OCI-LY1 (cell line): ENCODE measurements at regions not wholly inside any gene's neighbourhood (a gene's known extent, or its start where the extent isn't known, plus 50 kb on each side); places are given as distances from the start of the nearest gene placed in this dataset.

Experiments used
- H2AFZ ChIP-seq: fragments of 200-600 bp; sonication (generic), shearing (Covaris generic); 2 replicates; pipeline ENCODE4 v1.6.0; 2014; ENCODE audit warnings: antibody characterized with exemption, mild to moderate bottlenecking, low read length
- H3F3A ChIP-seq: fragments of 200-600 bp; sonication (generic), shearing (Covaris generic); 2 replicates; pipeline ENCODE4 v1.6.0; 2014; ENCODE audit warnings: mild to moderate bottlenecking, antibody characterized with exemption, low read length, moderate library complexity; ENCODE audit not compliant: insufficient read depth
- H3K27ac ChIP-seq: fragments of 200-600 bp; sonication (generic); 2 replicates; pipeline ENCODE4 v1.5.1; 2014; ENCODE audit warnings: low read length, mixed run types, mild to moderate bottlenecking, low read depth; ENCODE audit not compliant: poor library complexity, severe bottlenecking
- H3K27me3 ChIP-seq: fragments of 200-600 bp; sonication (generic); 2 replicates; pipeline ENCODE4 v1.6.0; 2014; ENCODE audit warnings: antibody characterized with exemption, mild to moderate bottlenecking, low read length, moderate library complexity; ENCODE audit not compliant: insufficient read depth
- H3K36me3 ChIP-seq: fragments of 200-600 bp; sonication (generic); 2 replicates; pipeline ENCODE4 v1.6.1; 2014; ENCODE audit warnings: mild to moderate bottlenecking, antibody characterized with exemption, low read length, moderate library complexity, mixed read lengths; ENCODE audit not compliant: insufficient read depth
- H3K4me1 ChIP-seq: fragments of 200-600 bp; sonication (generic); 2 replicates; pipeline ENCODE4 v1.5.1; 2014; ENCODE audit warnings: mild to moderate bottlenecking, low read length, moderate library complexity; ENCODE audit not compliant: insufficient read depth, severe bottlenecking
- H3K4me2 ChIP-seq: fragments of 200-600 bp; sonication (generic), shearing (Covaris generic); 2 replicates; pipeline ENCODE4 v1.6.1; 2014; ENCODE audit warnings: low read length
- H3K4me3 ChIP-seq: fragments of 200-600 bp; sonication (generic); 2 replicates; pipeline ENCODE4 v1.5.1; 2014; ENCODE audit warnings: low read length, low read depth, mild to moderate bottlenecking, mixed read lengths; ENCODE audit not compliant: poor library complexity, severe bottlenecking
- H3K79me2 ChIP-seq: fragments of 200-600 bp; shearing (Covaris generic); 2 replicates; pipeline ENCODE4 v1.6.1; 2016; ENCODE audit warnings: mixed run types, low read length, mixed read lengths; ENCODE audit not compliant: insufficient read depth
- H3K9ac ChIP-seq: fragments of 200-600 bp; sonication (generic), shearing (Covaris generic); 2 replicates; pipeline ENCODE4 v1.6.1; 2014; ENCODE audit warnings: mild to moderate bottlenecking, low read length, mixed read lengths
- H3K9me2 ChIP-seq: fragments of 200-600 bp; sonication (generic), shearing (Covaris generic); 2 replicates; pipeline ENCODE4 v1.6.1; 2014; ENCODE audit warnings: low read depth, mild to moderate bottlenecking, low read length, mixed read lengths
- H3K9me3 ChIP-seq: fragments of 200-600 bp; shearing (Covaris generic); 2 replicates; pipeline ENCODE4 v1.6.1; 2014; ENCODE audit warnings: low read length, mixed read lengths
- H4K20me1 ChIP-seq: fragments of 200-600 bp; sonication (generic), shearing (Covaris generic); 2 replicates; pipeline ENCODE4 v1.6.0; 2016; ENCODE audit warnings: mild to moderate bottlenecking, low read length; ENCODE audit not compliant: insufficient read depth
- CTCF ChIP-seq: fragments of 200-600 bp; sonication (generic), shearing (Covaris generic); IDR thresholded peaks from 2 replicates; pipeline ENCODE4 v1.5.1; 2017; ENCODE audit warnings: mild to moderate bottlenecking, antibody characterized with exemption, low read length, moderate library complexity, mixed read lengths
- EZH2 ChIP-seq: fragments of 200-600 bp; sonication (generic), shearing (Covaris generic); IDR thresholded peaks from 2 replicates; pipeline ENCODE4 v1.8.0; 2017; ENCODE audit warnings: borderline replicate concordance, mixed run types, mild to moderate bottlenecking, antibody characterized with exemption, low read length, moderate library complexity, mixed read lengths

GRCh38 chr5:99081711-99082110 is 152.9 kb upstream of the CHD1 start:
- no peaks in the 10 kb centered on the region for H4K20me1 ChIP-seq
- no peak overlapping the region for H2AFZ ChIP-seq
- no peak overlapping the region for H3K27ac ChIP-seq
- no peaks in the 10 kb centered on the region for H3K36me3 ChIP-seq
- H3F3A ChIP-seq, result no peaks in the 10 kb centered on the region
- TF ChIP-seq CTCF (no peak), EZH2 (no peak)
- no peaks in the 10 kb centered on the region for H3K9me3 ChIP-seq
- H3K79me2 ChIP-seq, result no peaks in the 10 kb centered on the region
- no peaks in the 10 kb centered on the region for H3K27me3 ChIP-seq
- no peaks in the 10 kb centered on the region for H3K4me1 ChIP-seq
- no peak overlapping the region for H3K9ac ChIP-seq
- no peak overlapping the region for H3K4me2 ChIP-seq
- H3K4me3 ChIP-seq, result no peak overlapping the region
- no peaks in the 10 kb centered on the region for H3K9me2 ChIP-seq

- Histone ChIP-seq H3K27ac (no peak overlapping the region), H2AFZ (no peak overlapping the region), H4K20me1 (no peaks in the 10 kb centered on the region), H3K36me3 (no peaks in the 10 kb centered on the region), H3F3A (no peaks in the 10 kb centered on the region), H3K9me3 (no peaks in the 10 kb centered on the region), H3K9me2 (no peaks in the 10 kb centered on the region), H3K4me2 (no peak overlapping the region), H3K4me3 (no peak overlapping the region), H3K9ac (no peak overlapping the region), H3K4me1 (no peaks in the 10 kb centered on the region), H3K27me3 (no peaks in the 10 kb centered on the region), H3K79me2 (no peaks in the 10 kb centered on the region)
- TF ChIP-seq EZH2, result no peak
- no peak for TF ChIP-seq CTCF
Measured at GRCh38 chr5:99076723-99077640, 148.2 kb upstream of the CHD1 start.

- Histone ChIP-seq H3K9me2 (no peaks in the 10 kb centered on the region), H3K4me1 (no peaks in the 10 kb centered on the region)
- TF ChIP-seq CTCF (no peak), EZH2 (no peak)
Measured at GRCh38 chr5:99072846-99073245, 144.0 kb upstream of the CHD1 start.

More at GRCh38 chr5:99072846-99073245, 144.0 kb upstream of the CHD1 start:
- Histone ChIP-seq H4K20me1 (no peaks in the 10 kb centered on the region), H3K4me2 (no peak overlapping the region), H3K27ac (no peak overlapping the region), H3K79me2 (no peaks in the 10 kb centered on the region), H3K9ac (no peak overlapping the region), H3K27me3 (no peaks in the 10 kb centered on the region), H3F3A (no peaks in the 10 kb centered on the region), H3K36me3 (no peaks in the 10 kb centered on the region), H2AFZ (no peak overlapping the region), H3K4me3 (no peak overlapping the region), H3K9me3 (no peaks in the 10 kb centered on the region)
